Fibroblast of the aortic adventitia (primary cell): ENCODE measurements at regions not wholly inside any gene's neighbourhood (a gene's known extent, or its start where the extent isn't known, plus 50 kb on each side); places are given as distances from the start of the nearest gene placed in this dataset.

Experiments used
- DNase-seq: peaks from one replicate; pipeline ENCODE4 v3.0.0-alpha.2; 2010; ENCODE audit warnings: low read depth
- H3K4me3 ChIP-seq: 2 replicates; pipeline ENCODE4 v1.5.1; 2011; ENCODE audit warnings: low read depth, mild to moderate bottlenecking, control low read depth, low read length, moderate library complexity
- CTCF ChIP-seq: IDR thresholded peaks from 2 replicates; pipeline ENCODE4 v1.5.1; 2011; ENCODE audit warnings: mild to moderate bottlenecking, low read length, control low read depth, inconsistent platforms; ENCODE audit not compliant: insufficient read depth

DNA sequence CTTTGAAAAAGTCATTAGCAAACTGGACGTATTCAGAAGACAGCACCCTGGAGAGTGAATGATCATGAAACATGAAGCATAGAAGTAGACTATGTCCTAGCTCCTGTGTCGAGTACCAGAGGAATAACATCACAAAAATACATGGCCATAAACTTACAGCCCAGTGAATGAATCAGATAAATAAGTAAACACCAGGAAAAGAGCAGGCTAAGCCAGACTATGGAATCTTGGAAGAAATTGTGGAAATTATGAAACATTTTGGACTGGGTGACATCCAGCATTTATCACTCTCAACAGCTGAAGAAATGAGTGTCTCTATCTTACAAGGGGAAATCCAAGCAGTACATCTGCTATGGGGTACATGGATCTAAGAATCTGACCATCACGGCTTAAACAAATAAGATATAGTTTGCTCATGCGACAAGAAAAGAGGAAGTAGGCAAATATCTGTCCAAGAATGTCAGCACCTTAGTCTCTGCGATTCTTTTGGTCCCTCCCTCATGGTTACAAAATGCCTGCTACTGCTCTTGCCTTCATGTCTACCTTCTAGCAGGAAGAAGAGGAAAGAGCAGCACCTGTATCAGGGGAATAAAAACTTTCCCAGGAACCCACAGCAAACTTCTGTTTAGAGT is 481.5 kb downstream of the BCOR start:
- no peak for TF ChIP-seq CTCF
- H3K4me3 ChIP-seq: no peak overlapping the region
- DNase-seq: peak; percentile 7

- no peak for DNase-seq
- no peak for TF ChIP-seq CTCF
- H3K4me3 ChIP-seq: no peak overlapping the region
Measured at GRCh38 chrX:39616731-39617130, 481.0 kb downstream of the BCOR start.

DNA sequence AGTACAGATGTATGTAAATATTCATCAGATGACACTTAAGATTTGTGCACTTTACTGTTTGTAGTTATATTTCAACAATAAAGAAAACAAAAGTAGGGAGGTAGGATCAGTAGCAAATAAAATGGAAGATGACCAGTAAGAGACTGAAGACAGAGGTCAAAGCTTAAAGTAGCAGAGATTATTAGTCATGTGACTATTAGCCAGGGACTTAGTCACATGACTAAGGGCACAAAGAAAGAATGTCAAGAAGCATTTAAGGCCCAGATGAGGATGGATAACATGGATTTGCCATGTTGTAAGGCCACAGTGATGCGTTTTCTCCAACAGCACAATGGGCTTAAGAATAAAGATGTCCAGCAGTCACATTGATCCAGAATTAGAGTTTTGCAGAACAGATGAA is 479.6 kb downstream of the BCOR start:
- H3K4me3 ChIP-seq: no peak overlapping the region
- no peak for TF ChIP-seq CTCF
- no peak for DNase-seq

DNA sequence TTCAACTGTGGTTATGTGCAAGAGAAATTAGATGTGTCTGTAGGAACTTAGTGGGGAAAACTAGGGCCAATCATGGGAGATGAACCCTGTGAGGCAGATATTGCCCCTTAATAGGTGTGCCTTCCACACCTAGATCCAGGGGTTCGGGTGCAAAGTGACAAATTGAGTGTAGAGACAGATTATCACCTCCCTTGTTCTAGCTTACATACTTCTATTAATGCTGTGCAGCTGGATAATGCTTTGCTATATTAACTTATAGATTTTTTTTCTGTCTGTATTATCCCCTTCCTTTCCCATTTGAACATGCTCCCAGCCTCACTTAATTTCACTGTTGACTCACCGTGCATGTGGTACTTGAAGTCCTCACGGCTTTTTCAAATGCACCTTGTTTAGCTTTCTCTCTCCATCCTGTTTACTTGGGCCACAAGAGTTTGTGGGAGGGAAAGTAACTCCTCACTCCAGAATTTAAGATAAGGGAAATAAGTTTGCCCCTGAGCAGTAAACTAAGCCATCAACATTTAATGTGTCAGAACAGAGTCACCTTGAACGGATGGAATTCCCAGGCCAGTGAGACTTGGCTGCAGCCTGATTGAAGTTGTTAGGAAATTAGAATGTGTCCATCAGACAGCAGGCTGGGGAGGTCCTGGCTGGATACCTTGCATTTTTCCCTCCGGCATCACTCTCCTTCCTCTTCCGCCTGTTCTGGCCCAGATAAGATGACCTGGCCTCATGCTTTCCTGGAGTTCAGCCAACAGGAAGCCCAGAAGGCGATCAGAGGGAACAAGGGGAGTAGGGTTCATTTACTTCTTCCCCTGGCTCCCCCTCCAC is 478.4 kb downstream of the BCOR start:
- no peak for TF ChIP-seq CTCF
- no peak for DNase-seq
- H3K4me3 ChIP-seq: no peak overlapping the region

DNA sequence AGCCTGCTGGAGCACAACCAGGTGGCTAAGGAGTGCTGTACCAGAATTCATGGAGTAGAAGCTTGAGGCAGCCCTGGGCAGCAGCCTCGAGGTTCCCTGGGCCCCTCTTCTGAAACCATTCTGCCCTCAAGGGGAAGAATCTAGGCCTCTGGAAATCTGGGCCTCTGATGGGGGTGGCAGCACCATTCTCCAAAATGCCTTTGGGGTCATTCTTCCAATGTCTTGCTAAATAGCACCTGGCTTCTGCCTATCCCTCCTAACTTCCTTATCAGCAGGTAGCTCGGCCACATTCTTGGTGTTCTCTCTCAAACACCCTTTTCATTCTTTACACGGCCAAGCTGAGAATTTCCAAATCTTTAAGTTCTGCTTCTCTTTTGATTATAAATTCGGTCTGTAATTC is 473.6 kb downstream of the BCOR start:
- TF ChIP-seq CTCF: no peak
- H3K4me3 ChIP-seq: no peak overlapping the region
- DNase-seq: no peak

- no peak overlapping the region for H3K4me3 ChIP-seq
- DNase-seq: no peak
- no peak for TF ChIP-seq CTCF
Measured at GRCh38 chrX:39625810-39626209, 471.9 kb downstream of the BCOR start.

GRCh38 chrX:39626749-39627148 is 471.0 kb downstream of the BCOR start:
- DNase-seq: no peak
- TF ChIP-seq CTCF: no peak
- no peak overlapping the region for H3K4me3 ChIP-seq
